ENCODE measurements at regions not wholly inside any gene's neighbourhood (a gene's known extent, or its start where the extent isn't known, plus 50 kb on each side); places are given as distances from the start of the nearest gene placed in this dataset.
"Not testable (repeated sequence)": the region's sequence is repeated elsewhere in the genome, so short reads cannot be mapped to it uniquely, and the experiment has no call there.

DNA sequence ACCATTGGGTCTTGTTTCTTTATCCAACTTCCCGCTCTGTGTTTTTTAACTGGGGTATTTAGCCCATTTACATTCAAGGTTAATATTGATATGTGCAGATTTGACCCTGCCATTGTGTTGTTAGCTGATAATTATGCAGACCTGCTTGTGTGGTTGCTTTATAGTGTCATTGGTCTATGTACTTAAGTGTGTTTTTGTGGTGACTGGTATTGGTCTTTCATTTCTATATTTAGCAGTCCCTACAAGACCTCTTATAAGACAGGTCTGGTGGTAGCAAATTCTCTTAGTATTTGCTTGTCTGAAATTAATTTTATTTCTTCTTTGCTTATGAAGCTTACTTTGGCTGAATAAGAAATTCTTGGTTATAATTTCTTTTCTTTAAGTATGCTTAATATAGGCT, 698.1 kb downstream of the DTWD2 start:
- no peaks in the 10 kb centered on the region for H3K9me2 ChIP-seq (replicated peaks; ENCODE audit: insufficient read depth, low read length)
- DNase-seq: no peak
- H3K79me2 ChIP-seq (ENCODE audit: low read length): no peaks in the 10 kb centered on the region
- no peaks in the 10 kb centered on the region for H3F3A ChIP-seq (ENCODE audit: insufficient read depth, low read length)
- no peaks in the 10 kb centered on the region for H4K20me1 ChIP-seq (ENCODE audit: insufficient read depth, low read length)
- H2AFZ ChIP-seq (ENCODE audit: low read length): no peak overlapping the region
- H3K27ac ChIP-seq (ENCODE audit: low read length): no peak overlapping the region
- H3K4me2 ChIP-seq (ENCODE audit: low read depth, low read length): no peak overlapping the region
- TF ChIP-seq EZH2 (optimal IDR thresholded peaks at IDR 0.05; ENCODE audit: low read depth, low read length) (no peak), CTCF (IDR thresholded peaks at IDR 0.05; ENCODE audit: low read length) (no peak), EZH2phosphoT487 (IDR thresholded peaks at IDR 0.05; ENCODE audit: low read length) (no peak)
- no peak overlapping the region for H3K9ac ChIP-seq (ENCODE audit: low read length)
- no peak overlapping the region for H3K4me3 ChIP-seq (ENCODE audit: low read length)
- no peaks in the 10 kb centered on the region for H3K27me3 ChIP-seq (replicated peaks; ENCODE audit: insufficient read depth, low read length)
- no peaks in the 10 kb centered on the region for H3K4me1 ChIP-seq (ENCODE audit: low read length)
- H3K9me3 ChIP-seq (replicated peaks; ENCODE audit: insufficient read depth, low read length): no peaks in the 10 kb centered on the region
- no peaks in the 10 kb centered on the region for H3K36me3 ChIP-seq (replicated peaks; ENCODE audit: insufficient read depth, low read length)

GRCh38 chr5:118284230-118284629, 704.1 kb downstream of the DTWD2 start:
- H3K79me2 ChIP-seq (ENCODE audit: low read length); H3K9ac ChIP-seq (ENCODE audit: low read length); DNase-seq; H3F3A ChIP-seq (ENCODE audit: insufficient read depth, low read length); H3K4me2 ChIP-seq (ENCODE audit: low read depth, low read length); H3K9me2 ChIP-seq (replicated peaks; ENCODE audit: insufficient read depth, low read length); H3K27ac ChIP-seq (ENCODE audit: low read length); H4K20me1 ChIP-seq (ENCODE audit: insufficient read depth, low read length); H3K4me1 ChIP-seq (ENCODE audit: low read length); H3K9me3 ChIP-seq (replicated peaks; ENCODE audit: insufficient read depth, low read length); H3K4me3 ChIP-seq (ENCODE audit: low read length); H3K36me3 ChIP-seq (replicated peaks; ENCODE audit: insufficient read depth, low read length); H2AFZ ChIP-seq (ENCODE audit: low read length); H3K27me3 ChIP-seq (replicated peaks; ENCODE audit: insufficient read depth, low read length): not testable (repeated sequence)

DNA sequence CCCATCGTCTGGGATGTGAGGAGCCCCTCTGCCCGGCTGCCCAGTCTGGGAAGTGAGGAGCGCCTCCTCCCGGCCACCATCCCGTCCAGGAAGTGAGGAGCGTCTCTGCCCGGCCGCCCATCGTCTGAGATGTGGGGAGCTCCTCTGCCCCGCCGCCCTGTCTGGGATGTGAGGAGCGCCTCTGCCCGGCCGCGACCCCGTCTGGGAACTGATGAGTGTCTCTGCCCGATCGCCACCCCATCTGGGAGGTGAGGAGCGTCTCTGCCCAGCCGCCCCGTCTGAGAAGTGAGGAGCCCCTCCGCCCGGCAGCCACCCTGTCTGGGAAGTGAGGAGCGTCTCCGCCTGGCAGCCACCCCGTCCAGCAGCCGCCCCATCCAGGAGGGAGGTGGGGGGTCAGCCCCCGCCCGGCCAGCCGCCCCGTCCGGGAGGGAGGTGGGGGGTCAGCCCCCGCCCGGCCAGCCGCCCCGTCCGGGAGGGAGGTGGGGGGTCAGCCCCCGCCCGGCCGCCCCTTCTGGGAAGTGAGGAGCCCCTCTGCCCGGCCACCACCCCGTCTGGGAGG, 705.8 kb downstream of the DTWD2 start:
- not testable (repeated sequence) for H3K4me2 ChIP-seq (ENCODE audit: low read depth, low read length); H3K9ac ChIP-seq (ENCODE audit: low read length); H3K4me1 ChIP-seq (ENCODE audit: low read length); H2AFZ ChIP-seq (ENCODE audit: low read length); H3K79me2 ChIP-seq (ENCODE audit: low read length); H3K27ac ChIP-seq (ENCODE audit: low read length); H3K9me3 ChIP-seq (replicated peaks; ENCODE audit: insufficient read depth, low read length); H3K27me3 ChIP-seq (replicated peaks; ENCODE audit: insufficient read depth, low read length); H3K4me3 ChIP-seq (ENCODE audit: low read length); H3K9me2 ChIP-seq (replicated peaks; ENCODE audit: insufficient read depth, low read length); H3K36me3 ChIP-seq (replicated peaks; ENCODE audit: insufficient read depth, low read length); H4K20me1 ChIP-seq (ENCODE audit: insufficient read depth, low read length); DNase-seq; H3F3A ChIP-seq (ENCODE audit: insufficient read depth, low read length)

DNA sequence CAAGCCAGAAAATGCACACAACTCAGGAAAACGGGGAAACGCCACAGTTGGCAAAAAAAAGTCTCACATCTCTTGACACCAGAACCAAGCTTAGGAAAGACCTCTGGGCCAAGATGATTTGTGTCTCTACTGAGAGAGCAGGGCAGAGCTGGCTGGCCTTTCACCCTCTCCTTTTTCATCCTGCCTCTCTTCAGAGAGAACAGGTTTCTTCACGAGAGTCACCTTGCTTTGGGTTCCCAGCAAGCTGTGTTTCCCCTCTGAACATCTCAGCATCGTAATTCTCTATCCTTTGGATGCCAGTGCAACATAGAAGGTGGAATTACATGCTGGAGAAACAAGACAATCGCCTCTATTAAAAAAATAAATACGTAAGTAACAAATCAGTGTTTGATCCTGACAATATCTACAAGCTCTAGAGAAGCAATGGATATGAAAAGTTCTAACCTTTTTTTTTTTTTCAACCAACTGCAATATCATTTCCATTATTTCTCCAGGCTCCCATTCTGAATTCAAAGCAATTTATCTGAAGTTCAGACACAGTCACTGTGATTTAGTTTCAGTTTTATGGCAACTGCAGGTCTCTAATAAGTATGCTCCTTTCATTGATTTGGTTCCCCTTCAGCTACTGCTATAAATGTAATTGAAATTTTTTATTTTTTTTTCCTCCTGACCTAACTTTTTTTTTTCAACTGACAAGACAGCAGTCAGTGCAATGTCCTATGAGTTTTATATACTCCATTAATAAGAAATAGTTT, 708.6 kb downstream of the DTWD2 start:
- no peak overlapping the region for H3K9ac ChIP-seq (ENCODE audit: low read length)
- H3K79me2 ChIP-seq (ENCODE audit: low read length): no peaks in the 10 kb centered on the region
- no peaks in the 10 kb centered on the region for H3F3A ChIP-seq (ENCODE audit: insufficient read depth, low read length)
- H3K9me2 ChIP-seq (replicated peaks; ENCODE audit: insufficient read depth, low read length): no peaks in the 10 kb centered on the region
- no peak overlapping the region for H3K27ac ChIP-seq (ENCODE audit: low read length)
- H3K4me2 ChIP-seq (ENCODE audit: low read depth, low read length): no peak overlapping the region
- no peaks in the 10 kb centered on the region for H3K27me3 ChIP-seq (replicated peaks; ENCODE audit: insufficient read depth, low read length)
- no peak for DNase-seq
- no peaks in the 10 kb centered on the region for H4K20me1 ChIP-seq (ENCODE audit: insufficient read depth, low read length)
- H3K4me1 ChIP-seq (ENCODE audit: low read length): no peaks in the 10 kb centered on the region
- H3K9me3 ChIP-seq (replicated peaks; ENCODE audit: insufficient read depth, low read length): no peaks in the 10 kb centered on the region
- no peak for TF ChIP-seq EZH2phosphoT487 (IDR thresholded peaks at IDR 0.05; ENCODE audit: low read length)
- TF ChIP-seq CTCF (IDR thresholded peaks at IDR 0.05; ENCODE audit: low read length): no peak
- no peak for TF ChIP-seq EZH2 (optimal IDR thresholded peaks at IDR 0.05; ENCODE audit: low read depth, low read length)
- no peak overlapping the region for H2AFZ ChIP-seq (ENCODE audit: low read length)
- H3K36me3 ChIP-seq (replicated peaks; ENCODE audit: insufficient read depth, low read length): no peaks in the 10 kb centered on the region
- no peak overlapping the region for H3K4me3 ChIP-seq (ENCODE audit: low read length)
